ENCODE measurements at regions not wholly inside any gene's neighbourhood (a gene's known extent, or its start where the extent isn't known, plus 50 kb on each side); places are given as distances from the start of the nearest gene placed in this dataset.

DNA sequence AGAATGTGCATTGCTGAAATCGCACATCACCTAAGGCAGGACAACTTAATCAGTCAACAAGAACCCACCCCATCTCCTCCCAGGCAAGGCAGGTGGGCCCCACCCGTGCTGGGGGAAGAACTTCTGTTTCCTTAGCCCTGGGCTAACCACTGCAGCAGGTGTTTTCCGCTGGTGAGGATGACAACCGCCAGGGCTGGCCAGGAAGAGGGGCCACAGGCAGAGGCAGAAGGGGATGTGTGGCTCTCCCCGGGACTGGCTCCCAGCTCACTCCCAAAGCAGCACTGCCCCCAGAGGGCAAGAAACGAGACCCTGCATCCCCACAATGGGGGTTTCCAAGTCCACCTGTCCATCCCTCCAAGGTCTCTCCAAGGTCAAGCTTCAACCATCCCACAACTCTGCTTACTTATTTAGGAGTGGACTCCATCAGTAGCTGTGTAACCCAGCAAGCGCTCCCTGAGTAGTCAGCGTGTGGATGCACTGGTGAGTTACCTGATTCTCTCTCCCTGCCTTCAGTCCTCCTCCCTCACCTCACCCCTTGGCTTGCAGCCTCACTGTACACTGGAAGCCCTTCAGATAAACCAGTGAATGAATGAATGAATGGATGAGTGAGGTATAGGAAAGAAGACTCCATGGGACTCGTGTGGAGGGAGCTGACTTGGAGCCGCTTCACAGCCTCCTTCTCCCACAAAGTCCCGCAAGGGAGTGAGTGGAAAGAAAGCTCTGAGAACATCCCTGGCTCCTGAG is 168.2 kb upstream of the CST7 start:
- no peak for DNase-seq

GRCh38 chr20:24781418-24781980 is 167.6 kb upstream of the CST7 start:
- peak; percentile 14 to 16 for DNase-seq

DNA sequence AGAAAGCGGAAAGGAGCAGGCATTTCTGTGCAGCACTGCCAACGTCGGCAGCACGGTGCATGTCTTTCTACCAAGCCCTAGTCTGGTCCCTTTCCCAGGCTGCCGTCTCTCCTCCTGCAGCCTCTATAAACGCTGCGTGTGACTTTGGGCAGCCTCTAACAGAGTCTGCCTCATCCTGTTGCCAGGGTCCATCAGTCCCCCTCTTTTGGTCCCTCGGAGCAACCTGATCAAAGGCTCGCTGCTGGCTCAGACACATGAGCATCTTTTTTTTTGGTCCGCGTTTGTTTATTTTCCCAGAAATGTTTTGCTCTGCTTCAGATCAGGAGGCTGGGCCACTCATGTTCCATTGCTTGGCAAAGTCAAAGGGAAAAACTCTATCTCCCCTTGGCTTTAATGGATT is 166.8 kb upstream of the CST7 start:
- DNase-seq: no peak

DNA sequence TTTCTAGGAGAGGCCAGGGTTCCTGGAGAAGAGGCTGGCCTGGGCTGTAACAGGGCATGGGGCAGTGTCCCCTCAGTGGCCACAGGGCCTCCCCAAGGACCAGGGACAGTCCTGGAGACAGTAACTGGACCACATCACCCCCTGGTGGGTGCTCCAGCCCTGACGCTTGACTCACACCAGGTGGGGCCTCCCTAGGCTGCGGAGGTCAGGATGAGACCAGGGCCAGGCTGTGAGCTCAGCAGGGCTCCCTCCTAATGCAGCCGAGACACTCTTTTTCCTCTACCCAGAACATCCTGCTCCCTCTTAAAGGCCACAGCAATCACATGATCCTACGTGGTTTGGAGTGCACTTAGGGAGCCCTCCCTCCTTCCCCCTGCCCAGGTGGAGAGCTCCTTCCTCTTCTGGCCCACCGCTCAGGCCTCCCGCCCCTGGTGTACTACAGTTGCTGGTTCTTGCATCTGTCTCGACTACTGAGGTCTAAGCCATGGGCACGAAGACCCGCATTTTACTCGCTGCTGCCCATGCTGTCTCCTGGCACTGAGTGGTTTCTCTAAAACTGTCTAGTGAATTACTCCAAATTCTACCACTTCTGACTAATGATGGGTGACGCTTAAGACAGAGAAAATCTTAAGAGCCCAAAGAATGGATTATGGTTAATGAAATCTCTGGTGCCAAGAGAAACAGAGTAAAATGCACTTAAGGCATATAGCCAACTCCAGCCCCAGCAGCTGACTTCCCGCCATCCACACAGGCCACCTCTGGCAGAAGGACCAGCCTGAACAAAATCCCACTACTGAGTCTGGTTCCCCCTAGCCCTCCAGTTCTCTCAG is 166.1 kb upstream of the CST7 start:
- no peak for DNase-seq

DNA sequence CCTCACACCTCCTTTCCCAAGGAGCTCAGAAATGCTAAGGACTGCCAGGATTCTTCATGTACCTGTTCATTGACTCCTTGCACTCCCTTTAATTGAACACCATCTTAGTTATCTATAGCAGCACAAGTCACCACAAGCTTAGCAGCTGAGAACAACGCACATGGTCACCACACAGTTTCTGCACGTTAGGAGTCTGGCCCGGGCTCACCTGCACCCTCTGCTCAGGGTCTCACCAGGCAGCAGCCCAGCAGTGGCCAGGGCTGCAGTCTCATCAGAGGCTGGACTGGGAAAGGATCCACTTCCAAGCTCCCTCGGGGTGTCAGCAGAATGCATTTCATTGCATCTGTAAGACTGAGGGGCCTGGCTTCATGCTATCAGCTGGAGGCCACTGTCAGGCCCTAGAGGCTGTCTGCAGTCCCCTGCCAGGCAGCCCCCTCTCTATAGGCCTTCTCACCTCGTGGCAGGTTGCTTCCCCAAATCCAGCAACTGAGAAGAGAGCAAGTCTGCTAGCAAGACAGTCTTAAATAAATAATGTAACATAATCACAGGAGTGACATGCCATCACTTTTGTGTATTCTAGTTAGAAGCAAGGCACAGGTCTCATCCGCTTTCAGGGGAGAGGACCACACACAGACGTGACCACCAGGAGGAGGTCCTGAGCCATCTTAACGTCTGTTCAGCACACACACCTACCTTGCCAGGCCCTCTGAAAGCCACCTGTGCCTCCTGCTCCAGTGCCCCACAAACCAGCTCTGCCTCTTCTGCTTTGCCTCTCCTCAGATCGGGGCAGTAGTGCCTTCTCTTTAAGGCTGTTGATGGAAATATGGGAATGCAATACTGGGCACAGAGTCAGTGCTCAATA is 165.2 kb upstream of the CST7 start:
- peak in 1 of 2 experiments; percentile 12 for DNase-seq

GRCh38 chr20:24784607-24785006 is 164.5 kb upstream of the CST7 start:
- no peak for DNase-seq

DNA sequence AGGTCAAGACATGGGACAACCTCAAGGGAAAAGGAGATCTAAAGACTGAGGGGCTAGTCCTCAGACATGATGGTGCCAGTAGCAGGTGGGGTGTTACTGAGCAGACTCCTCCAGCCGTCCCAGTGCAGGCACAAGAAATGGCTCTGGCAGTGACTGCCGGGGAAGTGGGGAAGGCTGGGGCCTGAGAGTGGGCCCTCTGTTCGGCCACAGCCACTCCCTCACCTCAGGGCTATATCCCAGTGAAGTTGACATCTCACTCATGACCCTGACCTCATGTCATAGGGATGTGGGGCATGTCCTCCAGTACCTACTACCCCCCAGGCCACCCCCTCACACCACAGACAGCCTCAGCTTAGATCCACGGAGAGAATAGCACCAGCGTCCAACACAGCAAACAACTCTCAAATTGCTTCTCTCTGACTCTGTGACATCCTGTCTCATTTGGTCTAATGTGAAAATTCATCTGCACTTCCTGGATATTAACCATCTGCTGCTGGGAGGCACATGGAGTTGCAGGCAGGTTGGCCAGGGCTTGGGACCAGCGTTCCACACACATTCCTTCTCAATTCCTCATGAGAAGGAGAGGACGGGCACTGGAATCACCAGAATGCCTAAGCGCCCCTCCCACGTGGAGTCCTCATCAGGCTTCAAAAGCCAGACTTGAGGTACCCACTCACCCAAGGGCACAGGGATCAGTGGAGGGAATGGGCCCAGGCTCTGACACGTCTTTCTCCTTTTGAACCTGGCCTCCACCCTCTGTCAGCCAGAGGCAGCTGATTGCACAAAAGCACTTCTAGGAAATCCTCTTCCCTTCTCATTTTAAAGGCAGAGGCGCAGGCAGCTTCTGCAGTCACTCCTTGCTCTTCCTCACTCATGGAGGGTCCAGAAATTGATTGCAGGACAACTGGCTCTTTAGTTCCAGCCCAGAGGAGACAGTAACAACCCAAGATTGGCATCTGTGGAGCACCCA is 163.6 kb upstream of the CST7 start:
- DNase-seq: no peak

DNA sequence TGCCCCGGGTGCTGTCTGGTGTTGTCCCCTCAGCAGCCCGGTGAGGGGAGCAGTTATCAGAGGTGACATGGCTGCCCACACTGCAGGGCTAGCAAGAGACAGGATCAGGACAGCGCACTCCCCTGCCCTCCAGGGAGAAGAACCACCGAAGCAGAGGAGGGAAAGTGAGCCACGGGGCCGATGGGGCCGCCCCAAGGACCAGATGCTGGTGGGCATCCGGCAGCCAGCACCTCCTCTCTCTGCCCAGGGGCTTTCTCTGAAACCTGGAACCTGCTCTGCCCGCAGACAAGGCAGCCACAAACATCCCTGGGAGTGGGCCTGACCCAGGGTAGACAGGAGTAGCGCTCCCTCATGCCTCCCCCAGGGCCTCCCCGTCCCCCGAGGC is 163.0 kb upstream of the CST7 start:
- no peak for DNase-seq

DNA sequence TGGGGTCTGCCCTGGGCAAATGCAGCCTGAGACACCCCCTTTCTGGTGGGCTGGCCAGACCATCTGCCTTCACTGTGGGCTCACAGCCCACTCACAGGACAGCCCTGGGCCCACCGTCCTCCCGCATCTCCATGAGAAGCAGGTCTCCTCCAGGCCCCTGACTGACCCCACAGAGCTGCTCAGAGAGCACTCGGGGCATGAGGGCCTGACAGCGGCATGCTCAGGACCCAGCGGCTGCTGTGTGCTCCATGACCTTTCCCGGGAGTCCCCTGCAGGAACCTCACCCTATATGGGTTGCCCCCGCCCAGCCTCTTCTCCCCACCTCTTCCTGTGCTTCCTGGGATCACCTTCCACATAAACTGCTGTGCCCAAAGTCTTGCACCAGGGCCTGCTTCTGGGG is 162.4 kb upstream of the CST7 start:
- no peak for DNase-seq

DNA sequence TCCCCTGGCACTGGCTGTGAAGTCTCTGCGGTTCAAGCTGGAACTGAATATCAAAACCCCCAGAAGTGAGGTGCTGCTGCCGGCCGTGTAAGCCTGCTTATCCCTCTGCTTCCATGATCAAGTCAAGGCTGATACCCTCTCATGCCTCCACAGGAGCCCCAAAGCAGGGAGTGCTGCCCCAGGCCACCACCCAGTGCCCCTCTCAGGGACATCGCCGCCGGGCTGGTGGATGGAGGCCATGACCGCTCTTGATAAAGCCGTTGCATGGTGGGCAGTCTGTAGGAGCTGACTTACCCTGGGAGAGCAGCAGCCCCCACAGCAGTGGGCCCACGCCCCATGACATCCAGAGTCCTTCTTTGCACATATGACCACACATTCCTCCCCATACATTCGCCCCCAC is 162.0 kb upstream of the CST7 start:
- DNase-seq: no peak

DNA sequence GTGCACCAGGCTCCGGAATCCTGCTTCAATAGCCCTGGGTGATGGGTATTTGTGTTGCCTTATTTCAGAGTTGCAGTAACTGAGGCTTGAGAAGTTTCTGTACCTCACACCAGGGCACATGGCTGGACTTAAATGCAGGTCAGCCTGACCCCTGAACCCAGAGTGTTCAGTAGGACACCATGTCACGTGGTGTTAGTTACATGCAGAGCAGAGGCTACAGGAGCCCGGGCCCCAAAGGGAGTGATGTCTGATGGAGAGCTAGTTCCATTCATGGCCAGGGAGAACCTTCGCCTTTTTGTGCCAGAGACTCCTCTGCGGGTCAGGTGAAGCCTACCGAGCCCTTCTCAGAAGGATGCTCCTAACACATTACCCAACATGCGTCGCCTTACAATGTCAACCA is 161.4 kb upstream of the CST7 start:
- no peak for DNase-seq

DNA sequence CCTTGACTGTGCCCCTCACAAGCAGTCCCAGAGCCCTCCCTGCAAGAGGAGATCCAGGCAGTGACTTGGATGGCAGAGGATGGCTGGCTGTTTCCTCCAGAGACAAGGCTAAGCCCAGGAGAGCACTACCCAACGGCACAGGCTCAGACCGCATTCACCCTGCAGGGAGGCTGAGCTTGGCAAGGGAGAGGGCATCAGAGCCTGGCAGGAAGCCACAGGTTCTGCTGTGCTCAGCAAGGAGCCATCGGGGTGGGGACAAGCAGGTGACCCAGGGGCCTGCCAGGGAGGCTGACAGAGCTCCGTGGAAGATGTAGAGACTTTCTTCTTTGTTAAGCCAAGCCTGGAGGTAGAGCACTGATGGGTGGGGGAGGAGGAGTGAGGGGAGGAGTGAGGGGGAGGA is 159.2 kb upstream of the CST7 start:
- DNase-seq: no peak

DNA sequence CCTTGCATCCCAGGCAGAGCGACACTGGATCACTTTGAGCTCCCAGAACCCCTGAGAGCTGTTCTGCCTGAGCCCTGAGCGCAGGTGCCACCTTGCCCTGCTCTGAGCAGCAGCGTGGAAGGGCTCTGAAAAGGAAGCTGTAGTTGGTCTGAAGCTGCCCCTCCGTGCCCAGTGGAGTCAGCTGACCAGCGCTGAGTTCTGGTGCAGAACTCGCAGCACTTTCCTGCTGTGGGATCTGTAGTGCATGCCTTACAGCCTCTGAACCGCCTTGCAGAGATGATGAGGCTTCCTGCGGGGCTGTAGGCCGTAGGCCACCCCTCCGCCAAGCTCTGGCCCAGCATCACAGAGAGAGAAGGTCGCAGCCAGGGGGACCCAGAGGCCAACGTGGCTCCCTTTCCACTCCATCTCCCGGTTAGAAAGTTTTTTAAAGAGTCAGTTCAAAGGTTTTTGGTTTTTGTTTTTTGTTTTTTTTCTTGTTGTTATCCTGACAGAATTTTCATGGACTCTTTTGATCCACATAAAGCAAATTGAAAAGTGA is 158.3 kb upstream of the CST7 start:
- DNase-seq: no peak

DNA sequence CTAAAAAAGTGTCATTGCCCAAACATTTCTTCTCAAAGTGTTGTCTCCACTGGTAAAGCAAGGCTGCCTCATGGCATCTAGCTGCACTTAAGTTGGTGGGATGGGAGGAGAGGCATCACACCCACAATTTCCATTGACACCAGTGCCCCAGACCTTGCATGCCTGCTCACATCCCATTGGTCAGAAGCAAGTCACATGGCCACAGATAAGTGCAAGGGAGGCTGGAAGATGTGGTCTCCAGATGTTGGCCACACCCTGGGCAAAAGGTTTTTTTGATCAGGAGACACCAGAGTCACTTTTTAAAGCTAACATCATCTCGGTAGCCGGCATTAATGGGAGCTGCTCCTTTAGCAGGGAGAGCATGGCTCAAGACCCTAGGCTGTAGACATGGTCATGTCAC is 157.1 kb upstream of the CST7 start:
- no peak for DNase-seq

DNA sequence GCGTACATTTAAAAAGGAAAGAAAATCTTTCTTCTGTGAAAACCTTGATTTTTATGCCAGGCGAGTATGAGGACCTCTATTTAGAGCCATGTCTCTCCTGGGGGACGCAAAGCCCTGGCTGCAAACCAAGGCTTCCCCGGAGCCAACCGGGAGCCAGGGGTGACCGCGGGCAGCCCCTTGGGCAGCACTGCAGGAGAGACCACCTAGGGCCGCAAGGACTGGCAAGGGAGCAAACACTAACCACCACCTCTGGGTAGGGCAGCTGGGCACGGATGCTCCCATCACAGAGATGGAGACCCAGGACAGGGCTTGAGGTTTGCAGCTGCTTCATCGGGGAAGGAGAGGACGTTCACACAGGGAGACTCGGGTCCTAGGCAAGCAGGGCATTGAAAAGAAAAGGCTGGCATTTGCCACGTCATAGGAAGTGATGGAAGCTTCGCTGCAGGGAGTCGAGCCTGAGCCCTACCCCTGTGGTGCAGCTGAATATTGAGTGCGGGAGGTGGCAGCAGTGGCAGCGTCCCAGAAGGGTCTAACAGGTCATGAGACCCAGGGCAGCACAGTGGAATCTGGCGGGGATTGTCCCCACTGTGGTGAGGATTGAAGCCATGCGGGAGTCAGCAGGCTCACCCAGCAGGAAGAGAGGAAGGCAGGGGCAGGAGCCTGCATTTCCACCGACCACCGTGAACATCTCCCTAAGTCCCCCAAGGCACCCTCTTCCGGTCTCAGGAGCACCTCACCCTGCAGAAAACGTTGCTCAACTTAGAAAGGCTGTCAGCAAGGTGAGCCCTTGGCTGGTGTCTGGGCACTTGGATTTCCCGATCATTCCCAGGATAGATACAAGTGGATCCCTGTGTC is 156.2 kb upstream of the CST7 start:
- DNase-seq: no peak

DNA sequence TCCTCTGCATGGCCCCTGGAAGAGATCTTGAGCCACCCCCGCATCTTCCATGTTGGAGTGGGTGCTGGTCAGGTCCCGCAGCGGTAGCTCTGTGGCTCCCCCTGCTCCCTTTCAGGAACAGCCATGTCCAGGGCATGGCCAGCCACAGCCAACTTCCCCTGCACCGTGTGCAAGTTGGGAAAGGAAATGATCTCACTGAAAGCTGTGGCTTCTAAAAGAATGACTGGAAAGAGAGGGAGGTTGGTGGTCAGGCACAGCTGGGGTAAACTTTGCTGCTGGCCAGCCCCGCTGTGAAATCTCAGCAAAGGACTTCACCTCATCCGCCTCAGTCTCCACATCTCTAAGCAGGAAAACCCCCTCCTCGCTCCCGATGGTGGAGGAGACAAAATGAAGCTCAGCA is 153.6 kb upstream of the CST7 start:
- no peak for DNase-seq

DNA sequence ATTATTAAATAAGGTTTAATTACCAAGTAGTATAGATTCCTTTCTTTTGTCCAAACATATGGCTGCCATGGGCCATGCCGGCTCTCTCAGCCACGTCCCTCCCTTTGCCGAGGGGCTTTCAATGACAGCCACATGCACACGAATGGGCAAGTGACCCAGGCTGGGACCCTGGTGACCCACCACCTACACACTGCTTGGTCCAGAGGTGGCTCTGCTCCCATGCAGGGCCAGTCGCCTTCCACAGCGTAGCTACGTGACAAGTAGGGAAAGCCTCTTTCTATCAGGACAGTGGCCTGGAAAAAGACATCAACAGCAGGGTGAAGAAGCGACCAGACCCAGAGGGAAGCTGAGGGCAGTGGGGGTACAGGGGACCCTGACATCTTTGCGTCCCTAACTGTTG is 152.8 kb upstream of the CST7 start:
- DNase-seq: no peak

DNA sequence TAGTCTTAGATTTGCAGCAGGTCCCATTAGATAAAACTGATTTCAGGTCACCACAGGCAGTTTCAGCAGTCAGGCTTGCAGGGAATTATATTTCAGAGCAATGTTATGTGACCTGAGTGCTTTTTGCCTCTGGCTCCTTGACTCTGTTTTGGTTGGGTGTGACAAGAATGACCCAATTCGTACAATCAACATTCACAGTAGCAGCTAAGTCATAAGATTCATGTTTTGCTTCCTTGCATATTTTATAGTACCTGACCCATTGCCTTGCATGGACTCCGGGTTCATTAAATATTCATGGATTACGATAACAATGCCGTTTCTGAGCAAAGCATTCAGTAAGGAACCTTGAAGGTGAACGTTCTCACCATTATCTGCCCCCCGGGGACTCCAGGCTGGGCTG is 152.0 kb upstream of the CST7 start:
- no peak for DNase-seq

- no peak for DNase-seq
Measured at GRCh38 chr20:24797745-24798655, 151.1 kb upstream of the CST7 start.

Measured in activated CD4-positive, alpha-beta T cell treated with anti-CD3 and anti-CD28 coated beads, Interleukin-2, amount 50 U/mL, for 48 hours (primary cell).